ENCODE measurements at regions not wholly inside any gene's neighbourhood (a gene's known extent, or its start where the extent isn't known, plus 50 kb on each side); places are given as distances from the start of the nearest gene placed in this dataset.
"Not testable (repeated sequence)": the region's sequence is repeated elsewhere in the genome, so short reads cannot be mapped to it uniquely, and the experiment has no call there.

GRCh38 chr10:10759806-10760205 lies 257.9 kb upstream of the CELF2 start:
- H3K9me3 ChIP-seq (replicated peaks; ENCODE audit: control insufficient read depth, low read depth, low read length); H3K27ac ChIP-seq (ENCODE audit: low read length); H3K4me3 ChIP-seq (ENCODE audit: low read length); H3K27me3 ChIP-seq (ENCODE audit: control insufficient read depth, insufficient read depth, low read length); DNase-seq; H3K36me3 ChIP-seq (ENCODE audit: control insufficient read depth, insufficient read depth, low read length); H3K4me1 ChIP-seq (ENCODE audit: control insufficient read depth, insufficient read depth, low read length): not testable (repeated sequence)
- WGBS (ENCODE audit: insufficient coverage) = 94% methylated on average over 5 of the region's 7 CpGs

GRCh38 chr10:10765017-10765416 lies 252.7 kb upstream of the CELF2 start:
- Histone ChIP-seq H3K4me3 (ENCODE audit: low read length) (no peak overlapping the region), H3K4me1 (ENCODE audit: control insufficient read depth, insufficient read depth, low read length) (no peaks in the 10 kb centered on the region), H3K27me3 (ENCODE audit: control insufficient read depth, insufficient read depth, low read length) (no peaks in the 10 kb centered on the region), H3K36me3 (ENCODE audit: control insufficient read depth, insufficient read depth, low read length) (no peaks in the 10 kb centered on the region), H3K27ac (ENCODE audit: low read length) (no peak overlapping the region), H3K9me3 (replicated peaks; ENCODE audit: control insufficient read depth, low read depth, low read length) (no peaks in the 10 kb centered on the region)
- WGBS (ENCODE audit: insufficient coverage) = 85% methylated on average over 5 of the region's 7 CpGs
- no peak for DNase-seq

GRCh38 chr10:10772411-10772810 lies 245.3 kb upstream of the CELF2 start:
- Histone ChIP-seq H3K27ac (ENCODE audit: low read length) (no peak overlapping the region), H3K27me3 (ENCODE audit: control insufficient read depth, insufficient read depth, low read length) (no peaks in the 10 kb centered on the region), H3K4me1 (ENCODE audit: control insufficient read depth, insufficient read depth, low read length) (no peaks in the 10 kb centered on the region), H3K36me3 (ENCODE audit: control insufficient read depth, insufficient read depth, low read length) (no peaks in the 10 kb centered on the region), H3K4me3 (ENCODE audit: low read length) (no peak overlapping the region), H3K9me3 (replicated peaks; ENCODE audit: control insufficient read depth, low read depth, low read length) (no peaks in the 10 kb centered on the region)
- no CpG with 5 or more reads among the region's 3 CpGs for WGBS (ENCODE audit: insufficient coverage)
- DNase-seq = no peak

DNA sequence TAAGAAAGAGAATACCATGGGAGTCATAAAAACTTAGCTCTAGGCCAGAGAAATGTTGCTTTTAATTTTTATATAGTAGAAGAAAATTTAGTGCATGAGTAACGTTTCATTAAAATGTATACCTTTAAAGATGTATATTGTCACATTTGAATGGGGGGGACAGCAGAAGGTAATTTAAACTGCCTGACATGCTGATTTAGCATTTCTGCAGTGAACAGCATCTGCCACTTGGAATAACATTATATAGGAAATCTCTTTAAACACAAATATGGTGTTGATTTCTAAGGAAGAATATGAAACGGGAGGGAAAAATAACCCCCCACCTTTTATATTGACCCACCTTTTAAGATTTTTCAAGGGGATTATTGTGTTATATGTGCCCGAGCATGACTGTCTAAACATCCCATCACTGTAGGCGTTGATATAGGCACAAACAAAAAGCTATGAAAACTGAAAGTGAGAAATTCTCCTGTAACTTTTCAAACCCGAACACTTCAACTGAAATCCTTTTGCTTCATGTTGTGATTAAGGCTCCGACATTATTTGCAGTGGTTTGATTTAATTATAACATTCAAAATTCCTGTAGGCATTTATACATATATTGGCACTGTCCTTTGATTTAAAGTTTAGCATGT lies 244.7 kb upstream of the CELF2 start:
- Histone ChIP-seq H3K4me1 (ENCODE audit: control insufficient read depth, insufficient read depth, low read length) (no peaks in the 10 kb centered on the region), H3K27me3 (ENCODE audit: control insufficient read depth, insufficient read depth, low read length) (no peaks in the 10 kb centered on the region), H3K9me3 (replicated peaks; ENCODE audit: control insufficient read depth, low read depth, low read length) (no peaks in the 10 kb centered on the region), H3K36me3 (ENCODE audit: control insufficient read depth, insufficient read depth, low read length) (no peaks in the 10 kb centered on the region), H3K27ac (ENCODE audit: low read length) (no peak overlapping the region), H3K4me3 (ENCODE audit: low read length) (no peak overlapping the region)
- DNase-seq = no peak
- no CpG with 5 or more reads among the region's 6 CpGs for WGBS (ENCODE audit: insufficient coverage)

GRCh38 chr10:10774416-10774815 lies 243.3 kb upstream of the CELF2 start:
- WGBS (ENCODE audit: insufficient coverage) = 92% methylated on average over 6 of the region's 9 CpGs

GRCh38 chr10:10776363-10776762 lies 241.3 kb upstream of the CELF2 start:
- Histone ChIP-seq H3K27me3 (ENCODE audit: control insufficient read depth, insufficient read depth, low read length) (no peaks in the 10 kb centered on the region), H3K36me3 (ENCODE audit: control insufficient read depth, insufficient read depth, low read length) (no peaks in the 10 kb centered on the region), H3K9me3 (replicated peaks; ENCODE audit: control insufficient read depth, low read depth, low read length) (no peaks in the 10 kb centered on the region), H3K27ac (ENCODE audit: low read length) (no peak overlapping the region), H3K4me1 (ENCODE audit: control insufficient read depth, insufficient read depth, low read length) (no peaks in the 10 kb centered on the region), H3K4me3 (ENCODE audit: low read length) (no peak overlapping the region)
- no peak for DNase-seq
- 96% methylated on average over 3 of the region's 9 CpGs for WGBS (ENCODE audit: insufficient coverage)

More at GRCh38 chr10:10774416-10774815, 243.3 kb upstream of the CELF2 start:
- no peak for DNase-seq
- Histone ChIP-seq H3K9me3 (replicated peaks; ENCODE audit: control insufficient read depth, low read depth, low read length) (no peaks in the 10 kb centered on the region), H3K4me1 (ENCODE audit: control insufficient read depth, insufficient read depth, low read length) (no peaks in the 10 kb centered on the region), H3K36me3 (ENCODE audit: control insufficient read depth, insufficient read depth, low read length) (no peaks in the 10 kb centered on the region), H3K4me3 (ENCODE audit: low read length) (no peak overlapping the region), H3K27ac (ENCODE audit: low read length) (no peak overlapping the region), H3K27me3 (ENCODE audit: control insufficient read depth, insufficient read depth, low read length) (no peaks in the 10 kb centered on the region)

- H3K4me1 ChIP-seq (ENCODE audit: control insufficient read depth, insufficient read depth, low read length) = no peaks in the 10 kb centered on the region
- DNase-seq = no peak
- 98% methylated on average over 5 of the region's 5 CpGs for WGBS (ENCODE audit: insufficient coverage)
- H3K36me3 ChIP-seq (ENCODE audit: control insufficient read depth, insufficient read depth, low read length) = no peaks in the 10 kb centered on the region
- no peak overlapping the region for H3K4me3 ChIP-seq (ENCODE audit: low read length)
- H3K27ac ChIP-seq (ENCODE audit: low read length) = no peak overlapping the region
- no peaks in the 10 kb centered on the region for H3K27me3 ChIP-seq (ENCODE audit: control insufficient read depth, insufficient read depth, low read length)
- no peaks in the 10 kb centered on the region for H3K9me3 ChIP-seq (replicated peaks; ENCODE audit: control insufficient read depth, low read depth, low read length)
Measured at GRCh38 chr10:10777279-10777678, 240.4 kb upstream of the CELF2 start.

GRCh38 chr10:10777723-10778122 lies 239.9 kb upstream of the CELF2 start:
- H3K4me1 ChIP-seq (ENCODE audit: control insufficient read depth, insufficient read depth, low read length) = no peaks in the 10 kb centered on the region
- WGBS (ENCODE audit: insufficient coverage) = 64% methylated on average over 5 of the region's 5 CpGs
- H3K9me3 ChIP-seq (replicated peaks; ENCODE audit: control insufficient read depth, low read depth, low read length) = no peaks in the 10 kb centered on the region
- DNase-seq = no peak
- H3K27me3 ChIP-seq (ENCODE audit: control insufficient read depth, insufficient read depth, low read length) = no peaks in the 10 kb centered on the region
- no peak overlapping the region for H3K27ac ChIP-seq (ENCODE audit: low read length)
- H3K4me3 ChIP-seq (ENCODE audit: low read length) = no peak overlapping the region
- no peaks in the 10 kb centered on the region for H3K36me3 ChIP-seq (ENCODE audit: control insufficient read depth, insufficient read depth, low read length)

GRCh38 chr10:10778959-10779358 lies 238.7 kb upstream of the CELF2 start:
- Histone ChIP-seq H3K4me3 (ENCODE audit: low read length) (no peak overlapping the region), H3K27me3 (ENCODE audit: control insufficient read depth, insufficient read depth, low read length) (no peaks in the 10 kb centered on the region), H3K36me3 (ENCODE audit: control insufficient read depth, insufficient read depth, low read length) (no peaks in the 10 kb centered on the region), H3K9me3 (replicated peaks; ENCODE audit: control insufficient read depth, low read depth, low read length) (peaks cover under 1% of the 10 kb centered on the region), H3K4me1 (ENCODE audit: control insufficient read depth, insufficient read depth, low read length) (no peaks in the 10 kb centered on the region), H3K27ac (ENCODE audit: low read length) (no peak overlapping the region)
- no peak for DNase-seq
- no CpG with 5 or more reads among the region's 2 CpGs for WGBS (ENCODE audit: insufficient coverage)

GRCh38 chr10:10779511-10779910 lies 238.2 kb upstream of the CELF2 start:
- Histone ChIP-seq H3K9me3 (replicated peaks; ENCODE audit: control insufficient read depth, low read depth, low read length) (peaks cover 2% of the 10 kb centered on the region), H3K27ac (ENCODE audit: low read length) (no peak overlapping the region), H3K36me3 (ENCODE audit: control insufficient read depth, insufficient read depth, low read length) (no peaks in the 10 kb centered on the region), H3K4me1 (ENCODE audit: control insufficient read depth, insufficient read depth, low read length) (no peaks in the 10 kb centered on the region), H3K4me3 (ENCODE audit: low read length) (no peak overlapping the region), H3K27me3 (ENCODE audit: control insufficient read depth, insufficient read depth, low read length) (no peaks in the 10 kb centered on the region)
- DNase-seq = no peak
- no CpG with 5 or more reads among the region's 3 CpGs for WGBS (ENCODE audit: insufficient coverage)

- no peaks in the 10 kb centered on the region for H3K36me3 ChIP-seq (ENCODE audit: control insufficient read depth, insufficient read depth, low read length)
- H3K4me3 ChIP-seq (ENCODE audit: low read length) = no peak overlapping the region
- no peaks in the 10 kb centered on the region for H3K27me3 ChIP-seq (ENCODE audit: control insufficient read depth, insufficient read depth, low read length)
- H3K9me3 ChIP-seq (replicated peaks; ENCODE audit: control insufficient read depth, low read depth, low read length) = peaks cover 2% of the 10 kb centered on the region
- H3K27ac ChIP-seq (ENCODE audit: low read length) = no peak overlapping the region
- no peak for DNase-seq
- no peaks in the 10 kb centered on the region for H3K4me1 ChIP-seq (ENCODE audit: control insufficient read depth, insufficient read depth, low read length)
- no CpG with 5 or more reads among the region's 3 CpGs for WGBS (ENCODE audit: insufficient coverage)
Measured at GRCh38 chr10:10780746-10781145, 236.9 kb upstream of the CELF2 start.
